ENCODE measurements at regions not wholly inside any gene's neighbourhood (a gene's known extent, or its start where the extent isn't known, plus 50 kb on each side); places are given as distances from the start of the nearest gene placed in this dataset.

DNA sequence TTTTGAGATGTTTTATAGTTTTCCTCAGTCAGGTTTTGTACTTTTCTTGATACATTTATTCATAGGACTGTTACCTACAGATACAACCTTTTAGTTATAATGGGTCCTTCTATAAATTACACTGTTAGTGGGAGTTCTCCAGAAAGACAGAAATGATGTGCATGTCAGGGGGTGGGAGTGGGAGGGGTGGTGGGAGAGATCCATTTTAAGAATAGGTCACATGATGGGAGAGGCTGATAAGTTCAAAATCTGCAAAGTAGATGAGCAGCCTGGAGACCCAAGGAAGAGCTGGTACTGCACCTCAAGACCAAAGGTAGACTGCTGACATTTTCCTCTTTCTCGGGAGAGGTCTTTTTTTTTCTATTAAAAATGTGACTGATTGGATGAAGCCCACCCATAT lies 408.0 kb upstream of the GJE1 start:
- Histone ChIP-seq H3K27me3 (no peaks in the 10 kb centered on the region), H3K9me3 (no peaks in the 10 kb centered on the region), H3K4me3 (no peak overlapping the region), H3K4me1 (no peaks in the 10 kb centered on the region), H3K36me3 (no peaks in the 10 kb centered on the region), H3K27ac (no peak overlapping the region)
- no peak for DNase-seq
- 89 to 95% (median 93%) methylated on average over 1 of the region's 1 CpG for WGBS, 4 donors
- TF ChIP-seq, protein P1, sequence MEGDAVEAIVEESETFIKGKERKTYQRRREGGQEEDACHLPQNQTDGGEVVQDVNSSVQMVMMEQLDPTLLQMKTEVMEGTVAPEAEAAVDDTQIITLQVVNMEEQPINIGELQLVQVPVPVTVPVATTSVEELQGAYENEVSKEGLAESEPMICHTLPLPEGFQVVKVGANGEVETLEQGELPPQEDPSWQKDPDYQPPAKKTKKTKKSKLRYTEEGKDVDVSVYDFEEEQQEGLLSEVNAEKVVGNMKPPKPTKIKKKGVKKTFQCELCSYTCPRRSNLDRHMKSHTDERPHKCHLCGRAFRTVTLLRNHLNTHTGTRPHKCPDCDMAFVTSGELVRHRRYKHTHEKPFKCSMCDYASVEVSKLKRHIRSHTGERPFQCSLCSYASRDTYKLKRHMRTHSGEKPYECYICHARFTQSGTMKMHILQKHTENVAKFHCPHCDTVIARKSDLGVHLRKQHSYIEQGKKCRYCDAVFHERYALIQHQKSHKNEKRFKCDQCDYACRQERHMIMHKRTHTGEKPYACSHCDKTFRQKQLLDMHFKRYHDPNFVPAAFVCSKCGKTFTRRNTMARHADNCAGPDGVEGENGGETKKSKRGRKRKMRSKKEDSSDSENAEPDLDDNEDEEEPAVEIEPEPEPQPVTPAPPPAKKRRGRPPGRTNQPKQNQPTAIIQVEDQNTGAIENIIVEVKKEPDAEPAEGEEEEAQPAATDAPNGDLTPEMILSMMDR (IDR thresholded peaks at IDR 0.05), result no peak
- no peak for TF ChIP-seq POLR2A (IDR thresholded peaks at IDR 0.05)
- intact Hi-C loops (cut with DNase I), result no loop called here
- no peak for ATAC-seq

DNA sequence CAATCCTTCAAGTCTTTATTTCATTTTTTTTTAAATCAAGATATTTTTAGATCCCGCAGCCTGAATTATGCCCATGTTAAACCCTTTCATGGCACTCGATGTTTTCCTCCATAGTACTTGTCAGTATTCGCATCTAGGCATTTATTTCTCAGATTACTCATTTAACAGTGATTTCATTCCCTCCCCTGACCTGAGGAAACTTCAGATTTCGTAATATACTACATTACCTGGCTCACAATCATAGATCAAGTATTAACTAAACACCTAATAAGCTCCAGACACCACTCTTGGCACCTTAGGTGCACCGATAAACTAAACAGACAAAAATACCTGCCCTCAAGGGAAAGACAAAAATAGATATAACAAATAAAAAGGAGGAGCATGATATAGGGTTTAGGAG lies 413.2 kb upstream of the GJE1 start:
- WGBS, 4 donors, result 83 to 88% (median 85%) methylated on average over 5 of the region's 5 CpGs

DNA sequence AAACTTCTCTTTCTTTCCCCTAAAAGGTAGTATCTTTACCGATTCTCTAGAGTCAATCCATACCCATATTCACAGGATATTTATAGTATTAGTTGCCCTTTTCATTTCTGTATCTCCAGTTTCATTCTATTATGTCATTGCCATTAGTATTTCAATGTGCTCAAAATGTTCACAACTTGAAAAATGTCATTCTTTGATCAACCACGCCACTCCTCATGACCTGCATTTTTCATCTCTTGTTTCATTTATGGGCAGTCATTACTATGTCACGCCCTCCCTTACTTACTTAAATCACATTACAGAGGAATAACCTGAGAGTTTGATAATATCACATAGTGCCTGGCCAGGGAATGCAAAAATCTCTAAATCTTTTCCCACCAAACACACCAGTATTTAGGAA lies 427.3 kb upstream of the GJE1 start:
- ATAC-seq, result no peak
- Histone ChIP-seq H3K36me3 (no peaks in the 10 kb centered on the region), H3K4me3 (no peak overlapping the region), H3K27ac (no peak overlapping the region), H3K9me3 (no peaks in the 10 kb centered on the region), H3K27me3 (no peaks in the 10 kb centered on the region), H3K4me1 (no peaks in the 10 kb centered on the region)
- TF ChIP-seq, protein P1 (IDR thresholded peaks at IDR 0.05), result no peak
- TF ChIP-seq POLR2A (IDR thresholded peaks at IDR 0.05), result no peak
- DNase-seq, result no peak
- intact Hi-C loops (cut with DNase I), result no loop called here
- WGBS, 4 donors, result 81 to 82% (median 81%) methylated on average over 3 of the region's 3 CpGs

More for the DNA sequence above, 413.2 kb upstream of the GJE1 start:
- H3K9me3 ChIP-seq, result no peaks in the 10 kb centered on the region
- TF ChIP-seq, protein P1 (IDR thresholded peaks at IDR 0.05), result no peak
- TF ChIP-seq POLR2A (IDR thresholded peaks at IDR 0.05), result no peak
- no peaks in the 10 kb centered on the region for H3K27me3 ChIP-seq
- H3K36me3 ChIP-seq, result no peaks in the 10 kb centered on the region
- H3K4me3 ChIP-seq, result no peak overlapping the region
- no peak overlapping the region for H3K27ac ChIP-seq
- DNase-seq, result no peak
- no peak for ATAC-seq
- H3K4me1 ChIP-seq, result no peaks in the 10 kb centered on the region
- intact Hi-C loops (cut with DNase I), result no loop called here

DNA sequence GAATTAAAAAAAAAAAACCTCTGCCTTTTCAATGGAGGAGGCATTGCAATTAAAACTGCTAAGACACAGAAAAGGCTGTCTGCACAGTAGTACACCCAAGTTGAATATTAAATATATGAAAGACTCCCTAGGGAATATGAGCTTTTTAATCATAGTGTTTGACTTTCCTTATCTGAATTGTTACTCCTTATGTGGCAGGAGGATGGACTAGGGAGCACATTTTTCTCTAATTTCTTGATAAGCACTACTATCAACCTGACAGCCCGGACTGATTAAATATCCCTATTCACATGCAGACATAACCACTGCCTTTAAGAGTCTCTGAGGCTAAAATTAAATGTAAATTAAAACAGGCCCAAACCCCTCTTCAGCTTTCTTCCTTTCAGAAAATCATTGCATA lies 428.6 kb upstream of the GJE1 start:
- H3K27me3 ChIP-seq, result no peaks in the 10 kb centered on the region
- no peaks in the 10 kb centered on the region for H3K4me1 ChIP-seq
- 66 to 84% (median 80%) methylated on average over 1 of the region's 1 CpG for WGBS, 4 donors
- no peaks in the 10 kb centered on the region for H3K36me3 ChIP-seq
- no peak overlapping the region for H3K27ac ChIP-seq
- TF ChIP-seq POLR2A (IDR thresholded peaks at IDR 0.05), result no peak
- TF ChIP-seq, protein P1 (IDR thresholded peaks at IDR 0.05), result no peak
- ATAC-seq, result no peak
- intact Hi-C loops (cut with DNase I), result no loop called here
- no peak for DNase-seq
- no peaks in the 10 kb centered on the region for H3K9me3 ChIP-seq
- no peak overlapping the region for H3K4me3 ChIP-seq

Measured in heart left ventricle (tissue), 16 donors.